GM23338 (cell line): ENCODE measurements at regions not wholly inside any gene's neighbourhood (a gene's known extent, or its start where the extent isn't known, plus 50 kb on each side); places are given as distances from the start of the nearest gene placed in this dataset.

Source experiments
- ATAC-seq: fragments of 200-7000 bp; cut with Tn5 transposase; 3 replicates; pipeline ENCODE4 v1.9.1; 2020
- DNase-seq: peaks from one replicate; pipeline ENCODE4 v3.0.0-alpha.2; 2015; ENCODE audit warnings: low spot score
- H2AFZ ChIP-seq: fragments of 200-600 bp; sonication (generic); 2 replicates; pipeline ENCODE4 v1.8.0; 2016; ENCODE audit warnings: antibody characterized with exemption, mild to moderate bottlenecking, moderate library complexity
- H3F3A ChIP-seq: fragments of 200-600 bp; sonication (generic); replicated peaks from 2 replicates; pipeline ENCODE4 v1.8.0; 2017; ENCODE audit warnings: antibody characterized with exemption, mixed run types, low read depth
- H3K27ac ChIP-seq: fragments of 200-600 bp; sonication (generic); 2 replicates; pipeline ENCODE4 v1.6.1; 2016; ENCODE audit warnings: low read depth
- H3K27me3 ChIP-seq: fragments of 200-600 bp; sonication (generic); 2 replicates; pipeline ENCODE4 v1.8.0; 2016; ENCODE audit warnings: mild to moderate bottlenecking, mixed run types, moderate library complexity; ENCODE audit not compliant: insufficient read depth
- H3K36me3 ChIP-seq: fragments of 200-600 bp; sonication (generic); 2 replicates; pipeline ENCODE4 v1.8.0; 2016; ENCODE audit warnings: mild to moderate bottlenecking; ENCODE audit not compliant: insufficient read depth
- H3K4me1 ChIP-seq: fragments of 200-600 bp; sonication (generic); 2 replicates; pipeline ENCODE4 v1.8.0; 2016; ENCODE audit warnings: mild to moderate bottlenecking, moderate library complexity; ENCODE audit not compliant: insufficient read depth
- H3K4me2 ChIP-seq: fragments of 200-600 bp; sonication (generic); 2 replicates; pipeline ENCODE4 v1.7.1; 2017; ENCODE audit warnings: mixed run types
- H3K4me3 ChIP-seq: fragments of 200-600 bp; sonication (generic); 2 replicates; pipeline ENCODE4 v1.6.1; 2016; ENCODE audit warnings: mixed run types
- H3K79me2 ChIP-seq: fragments of 200-600 bp; sonication (generic); replicated peaks from 2 replicates; pipeline ENCODE4 v1.8.0; 2017; ENCODE audit warnings: mild to moderate bottlenecking; ENCODE audit not compliant: insufficient read depth
- H3K9me2 ChIP-seq: fragments of 200-600 bp; sonication (generic); 2 replicates; pipeline ENCODE4 v1.8.0; 2017; ENCODE audit not compliant: insufficient read depth
- H4K20me1 ChIP-seq: fragments of 200-600 bp; sonication (generic); replicated peaks from 2 replicates; pipeline ENCODE4 v1.8.0; 2017; ENCODE audit warnings: mild to moderate bottlenecking; ENCODE audit not compliant: insufficient read depth
- H3K27ac Mint-ChIP-seq: 2 replicates; pipeline ENCODE4 v1.8.0; 2020; ENCODE audit warnings: inconsistent platforms, mild to moderate bottlenecking, moderate library complexity, mixed read lengths
- H3K27me3 Mint-ChIP-seq: 3 replicates; pipeline ENCODE4 v1.8.0; 2022; ENCODE audit warnings: low read depth, mild to moderate bottlenecking, moderate library complexity, mixed read lengths, inconsistent platforms; ENCODE audit not compliant: insufficient read depth, poor library complexity
- H3K36me3 Mint-ChIP-seq: 3 replicates; pipeline ENCODE4 v1.8.0; 2021; ENCODE audit warnings: low read depth, mild to moderate bottlenecking, inconsistent platforms, moderate library complexity, mixed read lengths
- H3K4me1 Mint-ChIP-seq: 3 replicates; pipeline ENCODE4 v1.8.0; 2020; ENCODE audit warnings: mild to moderate bottlenecking, inconsistent platforms, mixed read lengths
- H3K4me3 Mint-ChIP-seq: 3 replicates; pipeline ENCODE4 v1.8.0; 2021; ENCODE audit warnings: moderate library complexity, mild to moderate bottlenecking, inconsistent platforms, mixed read lengths
- H3K9me3 Mint-ChIP-seq: 3 replicates; pipeline ENCODE4 v1.8.0; 2020; ENCODE audit warnings: moderate library complexity, mild to moderate bottlenecking, inconsistent platforms, mixed read lengths
- CREB1 ChIP-seq: fragments of 250-450 bp; sonication (Bioruptor Pico); IDR thresholded peaks from 2 replicates; pipeline ENCODE4 v1.5.0; 2020; ENCODE audit warnings: low read depth, mild to moderate bottlenecking, moderate library complexity
- CTCF ChIP-seq, 2 experiments: fragments of 200-600 bp in 1 of 2; sonication (generic) in 1 of 2; conservative IDR thresholded peaks; 2 replicates each; pipeline versions ENCODE4 v1.5.1 to v1.6.1; 2016 to 2017; ENCODE audit warnings: antibody characterized with exemption in 2 of 2, low read depth in 2 of 2, mild to moderate bottlenecking in 2 of 2, moderate library complexity in 1 of 2
- EZH2 ChIP-seq: fragments of 200-600 bp; sonication (generic); IDR thresholded peaks from one replicate; pipeline ENCODE4 v1.8.0; 2017; ENCODE audit warnings: antibody characterized with exemption, mild to moderate bottlenecking, low read depth; ENCODE audit not compliant: unreplicated experiment
- EZH2phosphoT487 ChIP-seq: fragments of 200-600 bp; sonication (generic); IDR thresholded peaks from one replicate; pipeline ENCODE4 v1.8.1; 2018; ENCODE audit warnings: antibody characterized with exemption; ENCODE audit not compliant: unreplicated experiment
- JUNB ChIP-seq: IDR thresholded peaks from one replicate; pipeline ENCODE4 v1.6.1; 2016; ENCODE audit warnings: antibody characterized with exemption; ENCODE audit not compliant: unreplicated experiment
- NANOG ChIP-seq: IDR thresholded peaks from 2 replicates; pipeline ENCODE4 v1.6.1; 2016; ENCODE audit warnings: antibody characterized with exemption, borderline replicate concordance
- POLR2AphosphoS5 ChIP-seq: IDR thresholded peaks from 2 replicates; pipeline ENCODE4 v1.6.1; 2016; ENCODE audit warnings: antibody characterized with exemption, low read depth
- REST ChIP-seq: IDR thresholded peaks from one replicate; pipeline ENCODE4 v1.6.1; 2018; ENCODE audit warnings: antibody characterized with exemption; ENCODE audit not compliant: unreplicated experiment
- STAT1 ChIP-seq: IDR thresholded peaks from one replicate; pipeline ENCODE4 v1.6.1; 2016; ENCODE audit warnings: antibody characterized with exemption; ENCODE audit not compliant: unreplicated experiment
- ZNF114 ChIP-seq: fragments of 250-450 bp; sonication (Bioruptor Pico); IDR thresholded peaks from 2 replicates; pipeline ENCODE4 v1.5.0; 2020; ENCODE audit warnings: mild to moderate bottlenecking, moderate library complexity
- ZNF331 ChIP-seq: fragments of 250-450 bp; sonication (Bioruptor Pico); IDR thresholded peaks from 2 replicates; pipeline ENCODE4 v1.5.0; 2020; ENCODE audit warnings: low read depth, mild to moderate bottlenecking, moderate library complexity

DNA sequence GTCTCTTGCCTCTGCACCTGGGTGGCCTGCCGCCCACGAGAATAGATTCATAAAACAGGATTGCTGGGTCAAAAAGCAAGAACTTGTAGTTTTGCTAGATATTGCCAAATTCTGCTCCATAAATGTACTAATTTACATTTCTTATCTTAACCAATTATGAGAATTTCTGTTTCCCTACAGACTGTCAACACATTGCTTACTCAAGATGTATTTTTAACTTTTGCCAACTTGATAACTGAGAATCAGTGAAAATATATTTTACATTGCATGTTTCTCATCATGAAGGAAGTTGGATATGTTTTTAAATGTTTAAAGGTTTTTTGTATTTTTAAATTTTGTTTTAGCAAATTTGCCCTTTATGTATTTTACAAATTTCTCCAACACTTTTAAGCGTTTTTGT lies 664.8 kb downstream of the MMUT start:
- no peak for TF ChIP-seq STAT1
- no peak for TF ChIP-seq CREB1 (CRISPR knock-in tag)
- TF ChIP-seq ZNF114, result no peak
- no peak for TF ChIP-seq EZH2phosphoT487
- TF ChIP-seq POLR2AphosphoS5, result no peak
- no peak for TF ChIP-seq EZH2
- TF ChIP-seq ZNF331 (CRISPR knock-in tag), result no peak
- TF ChIP-seq NANOG, result no peak
- H3K4me2 ChIP-seq, result no peak overlapping the region
- no peaks in the 10 kb centered on the region for H4K20me1 ChIP-seq
- ATAC-seq, result no peak
- no peaks in the 10 kb centered on the region for H3K9me2 ChIP-seq
- Mint-ChIP-seq H3K27ac (no peak overlapping the region), H3K27me3 (no peaks in the 10 kb centered on the region), H3K36me3 (no peaks in the 10 kb centered on the region), H3K4me1 (no peaks in the 10 kb centered on the region), H3K9me3 (peaks cover 5% of the 10 kb centered on the region; the same call in 2 of the 3 replicates), H3K4me3 (no peak overlapping the region)
- H3K4me1 ChIP-seq, result no peaks in the 10 kb centered on the region
- no peaks in the 10 kb centered on the region for H3K27me3 ChIP-seq
- no peaks in the 10 kb centered on the region for H3K36me3 ChIP-seq
- no peaks in the 10 kb centered on the region for H3K79me2 ChIP-seq
- no peaks in the 10 kb centered on the region for H3F3A ChIP-seq
- no peak overlapping the region for H3K27ac ChIP-seq
- no peak for DNase-seq
- H2AFZ ChIP-seq, result no peak overlapping the region
- no peak overlapping the region for H3K4me3 ChIP-seq

- H3K79me2 ChIP-seq, result no peaks in the 10 kb centered on the region
- no peak overlapping the region for H3K27ac Mint-ChIP-seq
- H3K27me3 Mint-ChIP-seq, result peaks cover 3% of the 10 kb centered on the region
- no peak overlapping the region for H3K4me3 ChIP-seq
- H3K4me1 ChIP-seq, result no peaks in the 10 kb centered on the region
- H3K4me2 ChIP-seq, result no peak overlapping the region
- TF ChIP-seq STAT1, result no peak
- no peak overlapping the region for H3K4me3 Mint-ChIP-seq
- DNase-seq (no peak), ATAC-seq (no peak; the same call in 2 of the 3 replicates)
- peaks cover 7% of the 10 kb centered on the region; the same call in 1 of the 3 replicates for H3K4me1 Mint-ChIP-seq
- H3K27me3 ChIP-seq, result no peaks in the 10 kb centered on the region
- H3K9me3 Mint-ChIP-seq, result no peaks in the 10 kb centered on the region
- H2AFZ ChIP-seq, result peak overlapping the region; percentile 80; the same call in 1 of the 2 replicates
- no peaks in the 10 kb centered on the region for H3K36me3 ChIP-seq
- H3K27ac ChIP-seq, result no peak overlapping the region
- no peaks in the 10 kb centered on the region for H3F3A ChIP-seq
- H3K9me2 ChIP-seq, result no peaks in the 10 kb centered on the region
- H3K36me3 Mint-ChIP-seq, result no peaks in the 10 kb centered on the region
- no peaks in the 10 kb centered on the region for H4K20me1 ChIP-seq
These were observed 671.2 kb upstream of the PTCHD4 start for GRCh38 chr6:48782225-48782624.

DNA sequence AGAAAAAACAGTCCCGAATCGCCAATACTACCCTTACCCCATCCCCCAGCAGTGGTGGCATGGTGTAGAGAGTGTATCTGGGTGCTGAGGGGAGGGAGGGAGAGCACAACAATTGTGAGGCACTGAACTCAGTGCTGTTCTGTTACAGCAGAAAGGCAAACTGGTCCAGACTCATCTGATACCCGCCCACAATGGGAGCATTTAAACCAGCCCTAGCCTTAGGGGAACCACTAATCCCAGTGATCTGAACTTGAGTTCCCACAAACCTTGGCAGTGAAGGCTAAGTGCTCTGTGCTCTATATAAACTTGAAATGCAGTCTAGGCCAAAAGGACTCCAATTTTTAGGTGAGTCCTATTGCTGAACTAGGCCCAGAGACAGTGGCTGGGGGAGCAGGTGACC lies 666.4 kb upstream of the PTCHD4 start:
- Histone ChIP-seq H3K4me1 (no peaks in the 10 kb centered on the region), H3K79me2 (no peaks in the 10 kb centered on the region), H4K20me1 (no peaks in the 10 kb centered on the region), H3K4me3 (no peak overlapping the region), H3K36me3 (no peaks in the 10 kb centered on the region), H3K4me2 (no peak overlapping the region), H3F3A (no peaks in the 10 kb centered on the region), H3K27me3 (no peaks in the 10 kb centered on the region), H3K9me2 (no peaks in the 10 kb centered on the region), H2AFZ (no peak overlapping the region), H3K27ac (no peak overlapping the region)
- DNase-seq (no peak), ATAC-seq (no peak)
- H3K4me3 Mint-ChIP-seq, result no peak overlapping the region
- H3K4me1 Mint-ChIP-seq, result peaks cover 2% of the 10 kb centered on the region; the same call in 1 of the 3 replicates
- no peaks in the 10 kb centered on the region for H3K36me3 Mint-ChIP-seq
- peaks cover 3% of the 10 kb centered on the region for H3K27me3 Mint-ChIP-seq
- H3K27ac Mint-ChIP-seq, result no peak overlapping the region
- no peaks in the 10 kb centered on the region for H3K9me3 Mint-ChIP-seq
- TF ChIP-seq NANOG (no peak), EZH2 (no peak), REST (no peak), JUNB (no peak), CTCF (conservative IDR thresholded peaks at IDR 0.05; ENCODE audit: low read depth in 2 of 2) (no peak), ZNF331 (CRISPR knock-in tag) (no peak)
